ENCODE measurements at regions not wholly inside any gene's neighbourhood (a gene's known extent, or its start where the extent isn't known, plus 50 kb on each side); places are given as distances from the start of the nearest gene placed in this dataset.

- ATAC-seq: no peak
These were observed 149.2 kb upstream of the KLHL29 start for GRCh38 chr2:23235736-23236135.

DNA sequence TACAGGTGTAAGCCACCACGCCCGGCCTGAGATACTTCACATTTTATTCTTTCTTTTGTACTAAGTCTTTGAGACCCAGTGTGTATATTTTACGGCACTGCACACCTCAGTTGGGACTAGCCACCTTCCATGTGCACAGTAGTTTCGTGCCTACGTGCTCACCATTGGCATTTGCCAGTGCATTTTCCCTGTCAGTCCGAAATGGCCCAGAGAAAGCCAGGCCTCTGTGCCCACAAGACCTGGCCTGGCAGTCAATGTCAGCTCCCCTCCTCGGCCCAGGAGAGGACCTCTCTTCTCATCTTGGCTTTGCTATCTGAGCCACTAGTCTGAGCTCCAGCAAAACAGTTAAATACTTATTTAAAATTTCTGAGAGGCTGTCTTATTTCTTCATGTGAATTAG lies 147.8 kb upstream of the KLHL29 start:
- ATAC-seq: no peak

GRCh38 chr2:23238011-23238657 lies 146.8 kb upstream of the KLHL29 start:
- no peak for ATAC-seq

GRCh38 chr2:23239374-23239773 lies 145.6 kb upstream of the KLHL29 start:
- no peak for ATAC-seq

DNA sequence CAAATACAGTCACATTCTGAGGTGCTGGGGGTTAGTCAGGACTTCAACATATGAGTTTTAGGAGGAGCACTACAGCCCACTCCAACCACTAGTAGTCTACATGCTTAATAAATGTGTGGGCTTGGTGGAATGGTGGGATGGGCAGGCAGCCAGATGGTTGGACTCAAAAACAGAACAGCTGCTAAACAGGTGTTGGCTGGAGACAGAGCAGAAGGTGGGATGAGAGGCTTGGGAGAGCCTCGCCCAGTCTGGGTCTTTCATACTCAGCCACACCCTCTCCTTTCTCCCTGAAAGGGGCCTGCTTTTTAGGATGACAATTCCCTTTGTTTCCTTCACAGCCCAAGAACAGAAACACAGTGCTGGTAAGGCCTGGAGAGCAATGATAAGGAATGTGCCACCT lies 143.9 kb upstream of the KLHL29 start:
- ATAC-seq: no peak

DNA sequence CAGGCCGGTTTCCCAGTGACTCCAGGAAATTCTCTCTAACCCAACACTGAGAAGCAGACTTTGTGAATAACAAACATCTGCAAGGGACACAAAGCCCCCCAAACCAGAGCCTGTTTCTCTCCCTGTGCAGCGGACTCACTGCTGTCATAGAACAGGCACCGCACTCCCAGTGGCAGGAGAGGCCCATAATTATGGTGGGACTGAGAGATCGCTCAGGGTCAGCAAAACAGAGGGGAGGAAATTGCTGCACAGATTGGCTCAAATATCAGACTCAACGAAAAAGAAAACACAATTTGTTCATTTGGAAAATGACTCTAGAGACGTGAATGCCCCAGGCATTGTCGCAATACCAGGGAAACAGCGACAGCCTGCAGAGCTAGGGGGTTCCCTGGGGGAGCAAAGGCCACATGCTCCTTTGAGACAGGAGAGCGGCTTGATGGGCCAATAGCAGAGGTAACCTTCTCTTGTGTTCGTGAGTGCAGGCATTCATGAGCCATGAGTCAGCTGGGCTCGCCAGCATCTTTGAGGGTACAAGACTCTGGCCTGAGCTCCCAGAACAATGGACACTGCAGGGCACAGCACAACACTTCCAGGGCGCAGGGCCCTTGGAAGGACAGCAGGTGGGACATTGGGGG lies 143.3 kb upstream of the KLHL29 start:
- ATAC-seq: no peak

- ATAC-seq: no peak
These were observed 141.8 kb upstream of the KLHL29 start for GRCh38 chr2:23243073-23243659.

- no peak for ATAC-seq
These were observed 140.4 kb upstream of the KLHL29 start for GRCh38 chr2:23244617-23245016.

- ATAC-seq: no peak
These were observed 137.8 kb upstream of the KLHL29 start for GRCh38 chr2:23246992-23247683.

- no peak for ATAC-seq
These were observed 136.3 kb upstream of the KLHL29 start for GRCh38 chr2:23248667-23249066.

- ATAC-seq: no peak
These were observed 135.6 kb upstream of the KLHL29 start for GRCh38 chr2:23249348-23249747.

- no peak for ATAC-seq
These were observed 134.6 kb upstream of the KLHL29 start for GRCh38 chr2:23250371-23250770.

DNA sequence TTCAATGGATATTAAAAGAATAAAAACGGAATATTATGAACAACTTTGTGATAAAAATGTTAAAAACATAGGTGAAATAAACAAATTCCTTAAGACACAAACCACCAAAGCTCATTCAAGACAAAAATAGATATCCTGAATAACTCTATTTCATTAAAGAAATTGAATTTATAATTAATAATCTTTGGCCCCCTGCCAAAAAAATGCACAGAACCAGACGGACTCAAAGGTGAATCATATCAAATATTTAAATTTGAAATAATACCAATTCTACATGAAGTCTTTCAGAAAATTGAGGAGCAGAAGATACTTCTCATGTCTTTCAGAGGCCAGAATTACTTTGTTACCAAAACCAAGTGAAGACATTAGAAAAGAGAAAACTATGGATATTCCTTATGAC lies 128.3 kb upstream of the KLHL29 start:
- no peak for ATAC-seq

- no peak for ATAC-seq
These were observed 124.4 kb upstream of the KLHL29 start for GRCh38 chr2:23260621-23261020.

- no peak for ATAC-seq
These were observed 116.3 kb upstream of the KLHL29 start for GRCh38 chr2:23268467-23269263.

GRCh38 chr2:23269747-23270146 lies 115.2 kb upstream of the KLHL29 start:
- no peak for ATAC-seq

DNA sequence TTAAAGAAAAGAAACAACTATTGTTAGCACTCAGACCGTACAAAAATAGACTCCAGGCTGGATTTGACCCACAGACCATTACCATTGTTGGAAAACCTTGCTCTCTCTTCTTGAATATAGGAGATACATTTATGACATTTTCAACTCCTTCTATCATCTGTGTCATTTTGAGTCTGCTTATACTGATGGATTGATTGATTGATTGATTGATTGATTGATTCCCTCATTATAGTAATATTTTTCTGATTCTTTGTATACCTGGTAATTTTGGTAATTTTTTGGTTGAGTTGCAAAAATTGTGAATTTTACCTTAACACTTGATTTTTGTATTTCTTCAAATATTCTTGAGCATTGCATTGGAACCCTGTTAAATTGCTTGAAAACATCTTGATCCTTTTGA lies 114.2 kb upstream of the KLHL29 start:
- ATAC-seq: no peak

DNA sequence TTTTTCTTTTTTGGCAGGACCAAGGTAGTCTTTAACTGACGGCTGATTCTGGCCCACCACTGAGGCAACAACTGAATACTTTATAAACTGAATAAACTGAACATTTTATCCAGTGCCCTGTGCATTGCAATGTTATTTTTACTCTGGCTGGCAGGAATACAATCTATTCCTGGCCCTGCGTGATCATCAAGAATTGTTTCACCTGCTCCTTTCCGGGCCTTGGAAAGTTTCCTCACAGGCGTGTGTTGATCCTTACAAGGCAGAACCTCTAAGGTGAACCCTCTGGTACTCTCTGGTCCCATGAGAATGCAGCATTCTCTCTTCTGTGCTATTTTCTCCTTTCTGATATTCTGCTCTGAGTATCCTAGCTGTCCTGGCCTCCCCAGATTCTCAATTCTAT lies 113.7 kb upstream of the KLHL29 start:
- no peak for ATAC-seq

GRCh38 chr2:23273786-23274185 lies 111.2 kb upstream of the KLHL29 start:
- no peak for ATAC-seq

DNA sequence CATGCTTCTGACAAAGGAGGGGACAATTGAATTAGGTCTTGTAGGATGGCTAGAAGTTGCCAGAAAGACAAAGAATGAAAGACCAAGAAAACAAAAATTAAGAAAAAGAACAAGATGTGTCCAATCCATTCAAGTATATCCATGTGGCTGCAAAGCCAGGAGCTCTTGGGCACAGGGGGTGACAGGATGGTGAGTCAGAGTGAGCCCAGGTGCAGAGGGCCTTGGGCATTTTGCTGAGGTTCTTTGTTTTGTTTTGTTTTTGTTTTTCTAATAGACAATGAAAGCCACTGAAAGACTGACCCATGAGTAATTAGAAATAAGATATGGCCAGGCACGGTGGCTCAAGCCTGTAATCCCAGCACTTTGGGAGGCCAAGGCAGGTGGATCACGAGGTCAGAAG lies 104.6 kb upstream of the KLHL29 start:
- no peak for ATAC-seq

DNA sequence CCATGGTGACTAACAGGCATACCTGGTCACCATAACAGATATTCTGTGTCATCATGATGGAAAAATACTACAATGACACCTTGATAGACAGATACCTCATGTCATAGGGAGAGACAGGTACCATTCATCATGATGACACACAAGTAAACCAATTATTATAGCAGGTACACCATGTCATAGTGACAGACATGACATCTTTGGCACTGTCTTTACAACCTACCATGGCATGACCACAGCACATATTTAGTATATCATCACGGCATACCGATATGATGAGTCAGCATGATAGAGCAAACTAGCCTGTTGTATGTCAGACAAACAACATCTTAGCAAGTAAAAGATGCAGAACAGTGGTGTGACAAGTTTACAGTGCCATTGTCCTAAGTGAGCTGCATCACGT lies 101.3 kb upstream of the KLHL29 start:
- no peak for ATAC-seq

- ATAC-seq: no peak
These were observed 99.7 kb upstream of the KLHL29 start for GRCh38 chr2:23285091-23285800.

Measured in activated CD4-positive, CD25-positive, alpha-beta regulatory T cell treated with anti-CD3 and anti-CD28 coated beads, Interleukin-2, amount 50 U/mL, for 24 hours (primary cell).